Heart left ventricle (tissue), 13 donors: ENCODE measurements at regions not wholly inside any gene's neighbourhood (a gene's known extent, or its start where the extent isn't known, plus 50 kb on each side); places are given as distances from the start of the nearest gene placed in this dataset.

Experiments
- CTCF ChIP-seq, 12 donors: fragments of 200-600 bp; sonication (generic) in 4 of 12; IDR thresholded peaks; one replicate each; pipeline versions ENCODE4 v1.5.0 to v1.8.0; 2018 to 2022; ENCODE audit warnings: antibody characterized with exemption in 12 of 12, mild to moderate bottlenecking in 5 of 12
- POLR2A ChIP-seq, 2 donors: fragments of 450-650 bp; IDR thresholded peaks; one replicate each; pipeline ENCODE4 v1.6.1; 2017; ENCODE audit warnings: antibody characterized with exemption in 2 of 2, mild to moderate bottlenecking in 2 of 2, moderate library complexity in 2 of 2
- donor health status: ischemic (EF 13 %, LVEDD 7.1; RV severe dilation, severe dysfunction).
- donor health status: DM: no; HTN: yes; CAD: no.
- donor health status: DM: no; HTN: no; CAD: no.
- donor health status: ischemic (EF 25% LVEDD 6.9; RV normal size, moderate dysfunction).
- donor health status: ischemic (EF 25% LVEDD 5.7; RV mildly dilated, moderate dysfunction).
- donor health status: ischemic (EF 35%, LVEDD 5.7; RV mildly dilated, moderate dysfunction).
- donor health status: nonischemic (EF 11% LVEDD 7.7; RV severe dilation, severe dysfunction).
- donor health status: DM: yes; HTN: yes; CAD: no.
- donor health status: PGD.
- donor health status: ischemic (EF 29% LVEDD 5.4; RV normal size, mild dysfunction).
- donor health status: nonischemic (EF 23%, LVEDD 6.1; RV moderate dilation, normal function).

- TF ChIP-seq CTCF (IDR thresholded peaks at IDR 0.05) (no peak), POLR2A (IDR thresholded peaks at IDR 0.05) (no peak)
Measured at GRCh38 chr16:65392806-65393565, 271.1 kb upstream of the CDH11 start.
